ACC112 (cell line): ENCODE measurements at regions not wholly inside any gene's neighbourhood (a gene's known extent, or its start where the extent isn't known, plus 50 kb on each side); places are given as distances from the start of the nearest gene placed in this dataset.

Source experiments
- H2AFZ ChIP-seq: fragments of 200-600 bp; sonication (generic); one replicate; pipeline ENCODE4 v1.6.0; 2017; ENCODE audit warnings: antibody characterized with exemption, low read length; ENCODE audit not compliant: unreplicated experiment
- H3K27ac ChIP-seq: fragments of 200-600 bp; sonication (generic); 2 replicates; pipeline ENCODE4 v1.5.1; 2014; ENCODE audit warnings: low read depth, mild to moderate bottlenecking, antibody characterized with exemption, low read length, moderate library complexity
- H3K27me3 ChIP-seq: fragments of 200-600 bp; sonication (generic); 2 replicates; pipeline ENCODE4 v1.6.1; 2014; ENCODE audit warnings: mild to moderate bottlenecking, antibody characterized with exemption, low read length, moderate library complexity, mixed read lengths; ENCODE audit not compliant: insufficient read depth
- H3K36me3 ChIP-seq: fragments of 200-600 bp; sonication (generic); 2 replicates; pipeline ENCODE4 v1.6.1; 2016; ENCODE audit warnings: mild to moderate bottlenecking, antibody characterized with exemption, low read length, moderate library complexity, mixed read lengths; ENCODE audit not compliant: insufficient read depth
- H3K4me1 ChIP-seq: fragments of 200-600 bp; sonication (generic); one replicate; pipeline ENCODE4 v1.6.1; 2016; ENCODE audit warnings: low read length, mixed read lengths; ENCODE audit not compliant: insufficient read depth, unreplicated experiment, control insufficient read depth
- H3K4me3 ChIP-seq: fragments of 200-600 bp; sonication (generic); 2 replicates; pipeline ENCODE4 v1.5.1; 2014; ENCODE audit warnings: mild to moderate bottlenecking, low read depth, low read length
- H3K79me2 ChIP-seq: fragments of 200-600 bp; sonication (generic); one replicate; pipeline ENCODE4 v1.6.0; 2016; ENCODE audit warnings: low read length; ENCODE audit not compliant: control insufficient read depth, unreplicated experiment, insufficient read depth

- no peak overlapping the region for H3K4me3 ChIP-seq
- H2AFZ ChIP-seq: no peak overlapping the region
- no peak overlapping the region for H3K27ac ChIP-seq
- no peaks in the 10 kb centered on the region for H3K79me2 ChIP-seq
- H3K27me3 ChIP-seq: no peaks in the 10 kb centered on the region
- H3K36me3 ChIP-seq: no peaks in the 10 kb centered on the region
- no peaks in the 10 kb centered on the region for H3K4me1 ChIP-seq
These were observed 461.1 kb upstream of the NCAM2 start for GRCh38 chr21:20537130-20537529.

- H3K4me3 ChIP-seq: no peak overlapping the region
- no peaks in the 10 kb centered on the region for H3K4me1 ChIP-seq
- no peaks in the 10 kb centered on the region for H3K27me3 ChIP-seq
These were observed 460.1 kb upstream of the NCAM2 start for GRCh38 chr21:20538039-20538658.

GRCh38 chr21:20545454-20545853, 452.8 kb upstream of the NCAM2 start:
- no peak overlapping the region for H2AFZ ChIP-seq
- no peaks in the 10 kb centered on the region for H3K36me3 ChIP-seq
- H3K79me2 ChIP-seq: no peaks in the 10 kb centered on the region
- H3K27ac ChIP-seq: no peak overlapping the region
- H3K4me1 ChIP-seq: no peaks in the 10 kb centered on the region
- no peaks in the 10 kb centered on the region for H3K27me3 ChIP-seq
- H3K4me3 ChIP-seq: no peak overlapping the region

More at GRCh38 chr21:20538039-20538658, 460.1 kb upstream of the NCAM2 start:
- no peak overlapping the region for H2AFZ ChIP-seq
- no peaks in the 10 kb centered on the region for H3K36me3 ChIP-seq
- H3K79me2 ChIP-seq: no peaks in the 10 kb centered on the region
- H3K27ac ChIP-seq: no peak overlapping the region

GRCh38 chr21:20551939-20552338, 446.3 kb upstream of the NCAM2 start:
- Histone ChIP-seq H3K27me3 (no peaks in the 10 kb centered on the region), H3K27ac (no peak overlapping the region), H3K79me2 (no peaks in the 10 kb centered on the region), H3K4me1 (no peaks in the 10 kb centered on the region), H2AFZ (no peak overlapping the region), H3K36me3 (no peaks in the 10 kb centered on the region), H3K4me3 (no peak overlapping the region)

- H3K36me3 ChIP-seq: no peaks in the 10 kb centered on the region
- H3K4me1 ChIP-seq: no peaks in the 10 kb centered on the region
- H3K4me3 ChIP-seq: no peak overlapping the region
- no peak overlapping the region for H2AFZ ChIP-seq
- H3K27me3 ChIP-seq: no peaks in the 10 kb centered on the region
- no peak overlapping the region for H3K27ac ChIP-seq
- H3K79me2 ChIP-seq: no peaks in the 10 kb centered on the region
These were observed 443.4 kb upstream of the NCAM2 start for GRCh38 chr21:20554785-20555184.

GRCh38 chr21:20570824-20571232, 427.4 kb upstream of the NCAM2 start:
- Histone ChIP-seq H3K27me3 (no peaks in the 10 kb centered on the region), H3K79me2 (no peaks in the 10 kb centered on the region), H2AFZ (no peak overlapping the region), H3K4me3 (no peak overlapping the region), H3K27ac (no peak overlapping the region), H3K4me1 (no peaks in the 10 kb centered on the region), H3K36me3 (no peaks in the 10 kb centered on the region)

- Histone ChIP-seq H3K36me3 (no peaks in the 10 kb centered on the region), H3K27me3 (no peaks in the 10 kb centered on the region), H3K27ac (no peak overlapping the region), H3K79me2 (no peaks in the 10 kb centered on the region), H2AFZ (no peak overlapping the region), H3K4me1 (no peaks in the 10 kb centered on the region), H3K4me3 (no peak overlapping the region)
These were observed 425.6 kb upstream of the NCAM2 start for GRCh38 chr21:20572582-20572981.

- H2AFZ ChIP-seq: no peak overlapping the region
- H3K4me3 ChIP-seq: no peak overlapping the region
- no peak overlapping the region for H3K27ac ChIP-seq
- H3K4me1 ChIP-seq: no peaks in the 10 kb centered on the region
- no peaks in the 10 kb centered on the region for H3K36me3 ChIP-seq
- H3K79me2 ChIP-seq: no peaks in the 10 kb centered on the region
- no peaks in the 10 kb centered on the region for H3K27me3 ChIP-seq
These were observed 416.8 kb upstream of the NCAM2 start for GRCh38 chr21:20581361-20581760.

- Histone ChIP-seq H3K4me3 (no peak overlapping the region), H3K79me2 (no peaks in the 10 kb centered on the region), H3K36me3 (no peaks in the 10 kb centered on the region), H2AFZ (no peak overlapping the region), H3K27me3 (no peaks in the 10 kb centered on the region), H3K27ac (no peak overlapping the region), H3K4me1 (no peaks in the 10 kb centered on the region)
These were observed 406.9 kb upstream of the NCAM2 start for GRCh38 chr21:20591284-20591683.

- Histone ChIP-seq H3K27me3 (no peaks in the 10 kb centered on the region), H3K36me3 (no peaks in the 10 kb centered on the region), H3K4me1 (no peaks in the 10 kb centered on the region), H3K27ac (no peak overlapping the region), H3K79me2 (no peaks in the 10 kb centered on the region), H2AFZ (no peak overlapping the region), H3K4me3 (no peak overlapping the region)
These were observed 405.7 kb upstream of the NCAM2 start for GRCh38 chr21:20592463-20592862.

GRCh38 chr21:20603236-20603635, 395.0 kb upstream of the NCAM2 start:
- Histone ChIP-seq H2AFZ (no peak overlapping the region), H3K27me3 (no peaks in the 10 kb centered on the region), H3K4me3 (no peak overlapping the region), H3K4me1 (no peaks in the 10 kb centered on the region), H3K79me2 (no peaks in the 10 kb centered on the region), H3K36me3 (no peaks in the 10 kb centered on the region), H3K27ac (no peak overlapping the region)
